Epithelial cell of proximal tubule (primary cell): ENCODE measurements at regions not wholly inside any gene's neighbourhood (a gene's known extent, or its start where the extent isn't known, plus 50 kb on each side); places are given as distances from the start of the nearest gene placed in this dataset.
"Not testable (repeated sequence)": the region's sequence is repeated elsewhere in the genome, so short reads cannot be mapped to it uniquely, and the experiment has no call there.

Source experiments
- DNase-seq: peaks from one replicate; pipeline ENCODE4 v3.0.0-alpha.2; 2011; ENCODE audit warnings: low read depth
- H3K4me3 ChIP-seq: 2 replicates; pipeline ENCODE4 v1.5.1; 2011; ENCODE audit warnings: low read depth, mild to moderate bottlenecking, low read length
- TF ChIP-seq, protein P1 (sequence below): conservative IDR thresholded peaks from 2 replicates; pipeline ENCODE4 v1.5.1; 2012; ENCODE audit warnings: low read depth, mild to moderate bottlenecking, low read length

DNA sequence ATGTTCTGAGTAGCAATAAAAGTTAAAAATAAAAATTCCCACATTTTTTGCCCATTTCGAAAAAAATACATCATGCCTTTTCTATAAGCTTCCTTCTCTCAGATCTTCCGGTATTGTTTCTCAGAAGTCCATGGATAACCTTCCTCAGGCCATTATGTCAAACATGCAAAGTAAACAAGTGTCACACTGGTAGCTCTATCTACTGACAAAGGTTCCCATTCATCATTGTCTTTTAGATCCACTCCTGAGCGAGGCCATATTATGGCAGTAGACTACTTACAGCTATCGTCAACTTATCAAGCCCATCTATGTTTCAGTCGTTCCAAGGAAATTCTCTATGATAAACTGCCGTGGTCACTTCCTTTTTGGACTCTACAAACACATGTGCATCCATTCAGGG lies 1068.2 kb downstream of the GLUD2 start:
- no peak for DNase-seq
- TF ChIP-seq, protein P1, sequence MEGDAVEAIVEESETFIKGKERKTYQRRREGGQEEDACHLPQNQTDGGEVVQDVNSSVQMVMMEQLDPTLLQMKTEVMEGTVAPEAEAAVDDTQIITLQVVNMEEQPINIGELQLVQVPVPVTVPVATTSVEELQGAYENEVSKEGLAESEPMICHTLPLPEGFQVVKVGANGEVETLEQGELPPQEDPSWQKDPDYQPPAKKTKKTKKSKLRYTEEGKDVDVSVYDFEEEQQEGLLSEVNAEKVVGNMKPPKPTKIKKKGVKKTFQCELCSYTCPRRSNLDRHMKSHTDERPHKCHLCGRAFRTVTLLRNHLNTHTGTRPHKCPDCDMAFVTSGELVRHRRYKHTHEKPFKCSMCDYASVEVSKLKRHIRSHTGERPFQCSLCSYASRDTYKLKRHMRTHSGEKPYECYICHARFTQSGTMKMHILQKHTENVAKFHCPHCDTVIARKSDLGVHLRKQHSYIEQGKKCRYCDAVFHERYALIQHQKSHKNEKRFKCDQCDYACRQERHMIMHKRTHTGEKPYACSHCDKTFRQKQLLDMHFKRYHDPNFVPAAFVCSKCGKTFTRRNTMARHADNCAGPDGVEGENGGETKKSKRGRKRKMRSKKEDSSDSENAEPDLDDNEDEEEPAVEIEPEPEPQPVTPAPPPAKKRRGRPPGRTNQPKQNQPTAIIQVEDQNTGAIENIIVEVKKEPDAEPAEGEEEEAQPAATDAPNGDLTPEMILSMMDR: no peak
- H3K4me3 ChIP-seq: no peak overlapping the region

DNA sequence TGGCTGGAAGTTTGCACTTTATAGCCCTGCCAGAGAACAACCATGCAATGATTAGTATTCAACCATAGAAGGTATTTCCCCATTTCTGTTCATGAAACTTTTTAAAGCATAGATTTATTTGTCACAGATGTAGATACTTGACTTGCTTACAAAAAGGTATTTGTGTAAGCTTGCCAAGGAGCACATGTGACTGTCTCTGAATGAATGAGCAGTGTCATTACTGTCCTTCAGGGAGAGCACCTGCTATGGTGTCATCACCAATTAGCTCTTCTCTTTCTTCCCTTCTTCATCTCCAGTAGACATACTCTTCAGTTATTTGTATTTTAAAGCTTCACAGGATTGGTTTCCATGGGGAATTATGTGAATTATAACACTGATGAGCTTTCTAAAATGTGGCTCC lies 1064.7 kb upstream of the GRIA3 start:
- no peak overlapping the region for H3K4me3 ChIP-seq
- no peak for DNase-seq
- TF ChIP-seq, protein P1: no peak

DNA sequence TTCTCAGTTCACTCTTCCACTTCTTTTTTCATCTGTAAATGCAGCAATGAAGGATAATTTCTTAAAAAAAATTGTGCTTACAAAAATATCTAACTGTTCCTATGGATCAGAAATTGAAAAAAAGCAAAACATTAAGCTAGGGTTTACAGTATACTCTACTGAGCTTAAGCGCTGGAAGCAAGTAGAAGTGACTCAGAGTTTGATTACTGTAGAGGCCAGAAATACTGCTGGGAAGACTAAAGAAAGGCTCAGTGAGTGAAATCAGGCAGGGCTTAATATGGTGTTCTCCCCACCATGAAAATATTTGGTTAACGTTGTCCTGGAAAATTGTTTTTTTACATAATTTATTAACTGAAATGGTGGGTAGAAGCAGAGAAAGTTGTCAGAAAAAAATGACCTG lies 1061.8 kb upstream of the GRIA3 start:
- DNase-seq: no peak
- TF ChIP-seq, protein P1: no peak

DNA sequence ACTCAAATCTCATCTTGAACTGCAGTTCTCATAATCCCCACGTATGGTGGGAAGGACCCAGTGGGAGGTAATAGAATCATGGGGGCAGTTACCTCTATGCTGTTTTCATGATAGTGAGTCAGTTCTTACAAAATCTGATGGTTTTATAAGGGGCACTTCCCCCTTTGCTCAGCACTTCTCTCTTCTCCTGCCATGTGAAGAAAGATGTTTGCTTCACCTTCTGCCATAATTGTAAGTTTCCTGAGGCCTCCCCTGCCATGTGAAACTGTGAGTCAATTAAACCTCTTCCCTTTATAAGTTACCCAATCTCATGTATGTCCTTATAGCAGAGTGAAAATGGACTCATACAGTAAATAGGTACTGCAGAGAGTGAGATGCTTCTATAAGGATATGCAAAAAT lies 1050.6 kb upstream of the GRIA3 start:
- TF ChIP-seq, protein P1: no peak
- no peak for DNase-seq
- H3K4me3 ChIP-seq: no peak overlapping the region

More for the DNA sequence above, 1061.8 kb upstream of the GRIA3 start:
- no peak overlapping the region for H3K4me3 ChIP-seq

DNA sequence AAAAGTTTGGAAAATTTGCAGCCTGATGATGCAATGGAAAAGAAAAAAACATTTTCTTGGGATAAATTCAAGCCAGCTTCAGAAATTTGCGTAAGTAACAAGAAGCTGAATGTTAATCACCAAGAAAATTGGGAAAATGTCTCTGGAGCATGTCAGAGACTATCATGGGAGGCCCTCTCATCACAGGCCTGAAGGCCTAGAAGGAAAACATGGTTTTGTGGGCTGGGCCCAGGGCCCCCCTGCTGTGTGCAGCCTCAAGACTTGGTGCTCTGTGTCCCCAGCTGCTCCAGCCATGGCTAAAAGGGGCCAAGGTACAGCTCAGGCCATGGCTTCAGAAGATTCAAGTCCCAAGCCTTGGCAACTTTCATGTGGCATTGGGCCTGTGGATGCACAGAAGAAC lies 1049.8 kb upstream of the GRIA3 start:
- DNase-seq: no peak
- H3K4me3 ChIP-seq: no peak overlapping the region
- TF ChIP-seq, protein P1: no peak

DNA sequence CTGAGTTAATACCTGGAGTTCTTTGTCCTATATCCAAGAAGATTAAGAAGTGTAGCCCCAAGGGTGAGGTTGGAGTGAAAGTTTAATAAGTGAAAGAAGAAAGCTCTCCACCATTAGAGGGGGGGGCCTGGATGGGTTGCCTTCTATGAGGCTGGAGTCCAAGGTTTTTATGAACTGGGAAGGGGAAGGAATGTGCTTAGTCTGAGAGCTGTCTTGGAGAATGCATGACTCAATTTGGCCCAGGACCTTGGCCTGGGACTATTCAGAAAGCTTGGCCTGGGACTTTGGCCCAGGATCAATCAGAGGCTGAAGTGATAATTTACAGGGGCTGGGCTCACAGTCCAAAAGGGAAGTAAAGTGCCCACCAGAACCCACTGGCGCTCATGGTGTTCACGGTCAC lies 1049.0 kb upstream of the GRIA3 start:
- DNase-seq: no peak
- TF ChIP-seq, protein P1: no peak
- no peak overlapping the region for H3K4me3 ChIP-seq

DNA sequence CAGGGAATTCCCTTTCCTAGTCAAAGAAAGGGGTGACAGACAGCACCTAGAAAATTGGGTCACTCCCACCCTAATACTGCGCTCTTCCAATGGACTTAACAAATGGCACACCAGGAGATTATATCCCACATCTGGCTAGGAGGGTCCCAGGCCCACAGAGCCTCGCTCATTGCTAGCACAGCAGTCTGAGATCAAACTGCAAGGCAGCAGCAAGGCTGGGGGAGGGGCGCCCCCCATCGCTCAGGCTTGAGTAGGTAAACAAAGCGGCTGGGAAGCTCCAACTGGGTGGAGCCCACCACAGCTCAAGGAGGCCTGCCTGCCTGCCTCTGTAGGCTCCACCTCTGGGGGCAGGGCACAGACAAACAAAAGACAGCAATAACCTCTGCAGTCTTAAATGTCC lies 1043.9 kb upstream of the GRIA3 start:
- not testable (repeated sequence) for DNase-seq, H3K4me3 ChIP-seq

DNA sequence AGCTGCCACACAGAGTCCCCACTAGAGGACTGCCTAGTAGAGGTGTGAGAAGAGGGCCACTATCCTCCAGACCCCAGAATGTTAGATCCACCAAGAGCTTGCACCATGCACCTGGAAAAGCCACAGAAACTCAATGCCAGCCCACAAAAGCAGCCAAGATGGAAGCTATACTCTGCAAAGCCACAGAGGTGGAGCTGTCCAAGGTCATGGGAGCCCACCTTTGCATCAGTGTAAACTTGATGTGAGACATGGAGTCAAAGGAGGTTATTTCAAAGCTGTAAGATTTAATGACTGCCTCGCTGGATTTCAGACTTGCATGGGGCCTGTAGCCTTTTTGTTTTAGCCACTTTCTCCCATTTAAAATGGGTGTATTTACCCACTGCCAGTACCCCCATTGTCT lies 1030.1 kb upstream of the GRIA3 start:
- no peak overlapping the region for H3K4me3 ChIP-seq
- TF ChIP-seq, protein P1: no peak
- no peak for DNase-seq
